Panc1 (cell line): ENCODE measurements at regions not wholly inside any gene's neighbourhood (a gene's known extent, or its start where the extent isn't known, plus 50 kb on each side); places are given as distances from the start of the nearest gene placed in this dataset.

ENCODE experiments used
- ATAC-seq: fragments of 200-7000 bp; cut with Tn5 transposase; 2 replicates; pipeline ENCODE4 v1.9.1; 2020; ENCODE audit warnings: mild to moderate bottlenecking, moderate library complexity
- BruUV-seq: library from RNA; stranded (reverse); fragments of 400-500 nt; replicated peaks from 2 replicates; lab custom pipeline; 2021; lab: Mats Ljungman, UMichigan
- CTCF ChIA-PET: fragments of 300-600 bp; sonication (Branson Sonifier 250); formaldehyde crosslinking; loops from one replicate; lab custom pipeline; 2022; ENCODE audit warnings: antibody characterized with exemption; lab: Charles Lee
- POLR2A ChIA-PET: fragments of 300-600 bp; sonication (Branson Sonifier 250); formaldehyde crosslinking; loops from one replicate; lab custom pipeline; 2022; ENCODE audit warnings: antibody characterized with exemption; lab: Charles Lee
- DNase-seq: peaks from one replicate; pipeline ENCODE4 v3.0.0-alpha.2; 2010; ENCODE audit warnings: low read depth, low spot score
- H3K27ac ChIP-seq: 2 replicates; pipeline ENCODE4 v1.5.1; 2011; ENCODE audit warnings: mild to moderate bottlenecking, low read length, inconsistent platforms
- H3K27me3 ChIP-seq: fragments of 200-500 bp; sonication (Bioruptor generic); 2 replicates; pipeline ENCODE4 v1.6.0; 2014; ENCODE audit warnings: low read length, inconsistent platforms; ENCODE audit not compliant: control insufficient read depth, insufficient read depth
- H3K36me3 ChIP-seq: fragments of 200-500 bp; sonication (Bioruptor generic); 2 replicates; pipeline ENCODE4 v1.5.1; 2014; ENCODE audit warnings: inconsistent platforms, mild to moderate bottlenecking, low read length, moderate library complexity; ENCODE audit not compliant: control insufficient read depth, insufficient read depth
- H3K4me1 ChIP-seq: 2 replicates; pipeline ENCODE4 v1.5.1; 2011; ENCODE audit warnings: inconsistent platforms, mild to moderate bottlenecking, low read length, moderate library complexity; ENCODE audit not compliant: control insufficient read depth, insufficient read depth
- H3K4me3 ChIP-seq, 2 experiments: 2 replicates each; pipeline ENCODE4 v1.5.1; 2011 to 2012; ENCODE audit warnings: low read depth in 2 of 2, low read length in 2 of 2, mild to moderate bottlenecking in 2 of 2, inconsistent platforms in 1 of 2, moderate library complexity in 1 of 2
- H3K9me3 ChIP-seq: fragments of 200-500 bp; sonication (Bioruptor generic); 2 replicates; pipeline ENCODE4 v1.5.1; 2014; ENCODE audit warnings: low read depth, mild to moderate bottlenecking, inconsistent platforms, low read length, moderate library complexity; ENCODE audit not compliant: control insufficient read depth, insufficient read depth
- CTCF ChIP-seq: fragments of 450-650 bp; IDR thresholded peaks from 2 replicates; pipeline ENCODE4 v1.5.1; 2017; ENCODE audit warnings: mild to moderate bottlenecking
- POLR2AphosphoS5 ChIP-seq: IDR thresholded peaks from 2 replicates; pipeline ENCODE4 v1.6.1; 2012; ENCODE audit warnings: mild to moderate bottlenecking, low read depth, low read length, moderate library complexity
- REST ChIP-seq, 2 experiments: IDR thresholded peaks; 2 replicates each; pipeline ENCODE4 v1.6.1; 2011 to 2012; ENCODE audit warnings: low read depth in 2 of 2, control low read depth in 1 of 2, low read length in 1 of 2, mild to moderate bottlenecking in 1 of 2, moderate library complexity in 1 of 2; ENCODE audit not compliant: insufficient read depth in 1 of 2
- SIN3A ChIP-seq: IDR thresholded peaks from 2 replicates; pipeline ENCODE4 v1.6.1; 2012; ENCODE audit warnings: low read depth, mild to moderate bottlenecking, low read length, moderate library complexity, borderline replicate concordance; ENCODE audit not compliant: insufficient read depth
- TCF7L2 ChIP-seq: IDR thresholded peaks from 2 replicates; pipeline ENCODE4 v1.6.1; 2011; ENCODE audit warnings: mild to moderate bottlenecking, low read depth, low read length, inconsistent platforms
- in situ Hi-C: cut with HindIII; loops from 2 replicates; pipeline ENCODE4 v1.10.0; 2016; ENCODE audit warnings: low sequenced_read_pairs, low pct_unique_long_range_greater_than_20kb
- intact Hi-C: fragments of 100-400 bp; cut with micrococcal nuclease; formaldehyde crosslinking; loops from one replicate; pipeline ENCODE4 v1.10.0; 2022; ENCODE audit not compliant: unreplicated experiment

- Histone ChIP-seq H3K27ac (no peak overlapping the region), H3K36me3 (no peaks in the 10 kb centered on the region), H3K4me3 (no peak overlapping the region), H3K4me1 (no peaks in the 10 kb centered on the region), H3K9me3 (no peaks in the 10 kb centered on the region), H3K27me3 (no peaks in the 10 kb centered on the region)
- no TSS peak for BruUV-seq
- no peak for DNase-seq
- TF ChIP-seq SIN3A (no peak), CTCF (no peak), REST (IDR thresholded peaks at IDR 0.05; ENCODE audit: insufficient read depth in 1 of 2, low read depth in 2 of 2, low read length in 1 of 2) (no peak), TCF7L2 (no peak), POLR2AphosphoS5 (no peak)
- in situ Hi-C loops = no loop called here
- CTCF ChIA-PET = no interaction called here
- no peak for ATAC-seq
- POLR2A ChIA-PET = interaction anchor here (0.6 kb wide), 1 partner anchor 667 kb away, joined by 3 read pairs; no protein-coding TSS in a partner anchor
- intact Hi-C loops = no loop called here
Observed at GRCh38 chr4:14260591-14260990, 633.1 kb upstream of the BOD1L1 start.

GRCh38 chr4:14262221-14262620, 634.7 kb upstream of the BOD1L1 start:
- TF ChIP-seq SIN3A = no peak
- TF ChIP-seq TCF7L2 = no peak
- no peak for TF ChIP-seq CTCF
- intact Hi-C loops (no loop called here), in situ Hi-C loops (no loop called here)
- no peak overlapping the region for H3K4me3 ChIP-seq
- no peaks in the 10 kb centered on the region for H3K4me1 ChIP-seq
- no TSS peak for BruUV-seq
- no peaks in the 10 kb centered on the region for H3K36me3 ChIP-seq
- no peaks in the 10 kb centered on the region for H3K9me3 ChIP-seq
- ATAC-seq (no peak), DNase-seq (no peak)
- ChIA-PET CTCF (no interaction called here), POLR2A (no interaction called here)
- no peaks in the 10 kb centered on the region for H3K27me3 ChIP-seq
- H3K27ac ChIP-seq = no peak overlapping the region
